Common myeloid progenitor, CD34-positive (primary cell): ENCODE measurements at regions not wholly inside any gene's neighbourhood (a gene's known extent, or its start where the extent isn't known, plus 50 kb on each side); places are given as distances from the start of the nearest gene placed in this dataset.

Source experiments
- CTCF ChIA-PET: fragments of 350-600 bp; sonication (Branson Sonifier 250); formaldehyde crosslinking; loops from one replicate; lab custom pipeline; 2021; ENCODE audit warnings: antibody characterized with exemption; lab: Charles Lee
- POLR2A ChIA-PET: fragments of 350-600 bp; sonication (Branson Sonifier 250); formaldehyde crosslinking; loops from one replicate; lab custom pipeline; 2021; ENCODE audit warnings: antibody characterized with exemption; lab: Charles Lee
- DNase-seq, 3 donors: peaks; one replicate each; pipeline versions ENCODE4 v3.0.0 to v3.0.0-alpha.2; 2013
- H3K27ac ChIP-seq, 2 experiments: 1 replicate in 1 of 2; 2 replicates in 1 of 2; pipeline ENCODE4 v1.7.0; 2013; ENCODE audit warnings: inconsistent platforms in 2 of 2, low read length in 2 of 2, mild to moderate bottlenecking in 2 of 2, low read depth in 1 of 2, moderate library complexity in 1 of 2; ENCODE audit not compliant: severe bottlenecking in 2 of 2, insufficient read depth in 1 of 2, poor library complexity in 1 of 2
- H3K27me3 ChIP-seq, 5 experiments: replicated peaks in 2 of 5; 1 replicate in 3 of 5; 2 replicates in 2 of 5; pipeline versions ENCODE4 v1.6.1 to v1.7.0; 2013; ENCODE audit warnings: low read length in 4 of 5, mild to moderate bottlenecking in 2 of 5, moderate library complexity in 2 of 5, inconsistent platforms in 1 of 5; ENCODE audit not compliant: insufficient read depth in 5 of 5, control insufficient read depth in 4 of 5
- H3K36me3 ChIP-seq, 4 experiments: 1 replicate in 2 of 4; 2 replicates in 2 of 4; pipeline versions ENCODE4 v1.6.1 to v1.7.0; 2013; ENCODE audit warnings: low read length in 3 of 4, control low read depth in 1 of 4, mild to moderate bottlenecking in 1 of 4; ENCODE audit not compliant: control insufficient read depth in 4 of 4, insufficient read depth in 4 of 4
- H3K4me1 ChIP-seq, 4 experiments: 1 replicate in 3 of 4; 2 replicates in 1 of 4; pipeline versions ENCODE4 v1.6.1 to v1.7.1; 2013; ENCODE audit warnings: low read length in 3 of 4, mild to moderate bottlenecking in 3 of 4, control low read depth in 1 of 4, inconsistent platforms in 1 of 4, moderate library complexity in 1 of 4; ENCODE audit not compliant: control insufficient read depth in 4 of 4, insufficient read depth in 4 of 4; ENCODE audit errors: control extremely low read depth in 1 of 4
- H3K4me3 ChIP-seq, 7 experiments: 1 replicate in 4 of 7; 2 replicates in 3 of 7; pipeline versions ENCODE4 v1.5.1 to v1.7.0; 2013; ENCODE audit warnings: mild to moderate bottlenecking in 7 of 7, low read length in 6 of 7, moderate library complexity in 6 of 7, inconsistent platforms in 2 of 7, low read depth in 2 of 7, control low read depth in 1 of 7; ENCODE audit not compliant: insufficient read depth in 4 of 7, control insufficient read depth in 1 of 7; ENCODE audit errors: extremely low read depth in 1 of 7
- H3K9me3 ChIP-seq, 5 experiments: 1 replicate in 4 of 5; 2 replicates in 1 of 5; pipeline versions ENCODE4 v1.6.1 to v1.7.1; 2013; ENCODE audit warnings: low read length in 4 of 5, mild to moderate bottlenecking in 2 of 5, inconsistent platforms in 1 of 5, low read depth in 1 of 5, moderate library complexity in 1 of 5; ENCODE audit not compliant: control insufficient read depth in 4 of 5, insufficient read depth in 2 of 5; ENCODE audit errors: control extremely low read depth in 1 of 5
- whole genome bisulfite sequencing: methylation state at CpG from one replicate; pipeline ENCODE4 v1.1.5; 2013; ENCODE audit not compliant: insufficient coverage; 5-methylcytosine and 5-hydroxymethylcytosine counted together

DNA sequence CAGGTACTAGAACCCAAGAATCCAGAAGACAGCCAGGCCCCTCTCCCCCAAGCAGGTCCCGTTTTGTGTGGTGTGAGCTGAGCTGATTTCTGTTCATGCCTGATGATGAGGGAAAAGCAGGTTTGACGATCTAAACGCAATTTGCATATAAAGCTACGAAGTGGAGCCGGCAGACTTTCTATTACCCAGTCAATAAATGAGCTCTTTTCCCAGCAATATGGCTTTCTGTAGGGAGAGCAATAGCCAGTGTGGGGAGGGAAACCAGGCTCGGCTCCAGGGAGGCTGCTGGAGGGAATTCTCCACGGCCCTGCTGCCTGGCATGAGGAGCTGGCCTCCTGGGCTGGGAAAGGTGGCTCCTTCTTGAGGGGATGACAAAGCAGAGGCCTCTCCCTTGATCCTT, 140.7 kb upstream of the AJAP1 start:
- Histone ChIP-seq H3K27me3 (peaks cover 0 to 31% (median 0%) of the 10 kb centered on the region in 5 experiments), H3K9me3 (no peaks in the 10 kb centered on the region), H3K27ac (no peak overlapping the region), H3K36me3 (no peaks in the 10 kb centered on the region), H3K4me3 (no peak overlapping the region), H3K4me1 (no peaks in the 10 kb centered on the region)
- WGBS: 79% methylated on average over 2 of the region's 7 CpGs
- ChIA-PET POLR2A (no interaction called here), CTCF (no interaction called here)
- no peak for DNase-seq

DNA sequence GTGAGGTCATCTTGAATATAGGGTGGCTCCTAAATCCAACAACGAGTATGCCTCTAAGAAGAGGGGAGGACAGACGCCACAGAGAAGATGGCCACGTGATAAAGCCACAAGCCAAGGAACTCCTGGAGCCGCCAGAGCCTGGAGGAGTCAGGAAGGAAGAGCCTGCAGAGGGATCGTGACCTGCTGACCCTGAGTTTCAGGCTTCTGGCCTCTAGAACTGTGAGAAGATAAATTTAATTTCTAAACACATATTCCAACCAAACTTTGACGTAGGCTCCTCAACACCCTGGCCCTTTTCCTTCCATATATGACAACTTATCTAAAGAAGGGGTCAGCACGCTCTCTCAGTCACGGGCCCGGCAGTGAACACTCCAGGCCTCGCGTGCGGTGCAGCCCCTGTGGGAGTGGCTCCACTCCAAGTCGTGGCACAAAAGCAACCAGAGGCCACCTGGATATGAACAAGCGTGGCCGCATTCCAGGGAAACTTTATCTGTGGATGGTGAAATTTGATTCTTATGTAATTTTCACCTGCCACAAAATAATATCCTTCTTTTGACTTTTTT, 138.6 kb upstream of the AJAP1 start:
- H3K4me1 ChIP-seq: no peaks in the 10 kb centered on the region
- DNase-seq: no peak
- no peaks in the 10 kb centered on the region for H3K9me3 ChIP-seq
- H3K27me3 ChIP-seq: peaks cover 0 to 14% (median 0%) of the 10 kb centered on the region in 5 experiments
- H3K4me3 ChIP-seq: no peak overlapping the region
- WGBS: 82% methylated on average over 9 of the region's 15 CpGs
- no peaks in the 10 kb centered on the region for H3K36me3 ChIP-seq
- ChIA-PET CTCF (no interaction called here), POLR2A (no interaction called here)
- H3K27ac ChIP-seq: no peak overlapping the region

- no peaks in the 10 kb centered on the region for H3K36me3 ChIP-seq
- DNase-seq: no peak
- 86% methylated on average over 6 of the region's 7 CpGs for WGBS
- H3K27me3 ChIP-seq: peaks cover 0 to 13% (median 0%) of the 10 kb centered on the region in 5 experiments
- no peak overlapping the region for H3K4me3 ChIP-seq
- no peak overlapping the region for H3K27ac ChIP-seq
- POLR2A ChIA-PET: no interaction called here
- H3K9me3 ChIP-seq: no peaks in the 10 kb centered on the region
- no peaks in the 10 kb centered on the region for H3K4me1 ChIP-seq
- CTCF ChIA-PET: no interaction called here
Observed at GRCh38 chr1:4516596-4516995, 137.8 kb upstream of the AJAP1 start.

DNA sequence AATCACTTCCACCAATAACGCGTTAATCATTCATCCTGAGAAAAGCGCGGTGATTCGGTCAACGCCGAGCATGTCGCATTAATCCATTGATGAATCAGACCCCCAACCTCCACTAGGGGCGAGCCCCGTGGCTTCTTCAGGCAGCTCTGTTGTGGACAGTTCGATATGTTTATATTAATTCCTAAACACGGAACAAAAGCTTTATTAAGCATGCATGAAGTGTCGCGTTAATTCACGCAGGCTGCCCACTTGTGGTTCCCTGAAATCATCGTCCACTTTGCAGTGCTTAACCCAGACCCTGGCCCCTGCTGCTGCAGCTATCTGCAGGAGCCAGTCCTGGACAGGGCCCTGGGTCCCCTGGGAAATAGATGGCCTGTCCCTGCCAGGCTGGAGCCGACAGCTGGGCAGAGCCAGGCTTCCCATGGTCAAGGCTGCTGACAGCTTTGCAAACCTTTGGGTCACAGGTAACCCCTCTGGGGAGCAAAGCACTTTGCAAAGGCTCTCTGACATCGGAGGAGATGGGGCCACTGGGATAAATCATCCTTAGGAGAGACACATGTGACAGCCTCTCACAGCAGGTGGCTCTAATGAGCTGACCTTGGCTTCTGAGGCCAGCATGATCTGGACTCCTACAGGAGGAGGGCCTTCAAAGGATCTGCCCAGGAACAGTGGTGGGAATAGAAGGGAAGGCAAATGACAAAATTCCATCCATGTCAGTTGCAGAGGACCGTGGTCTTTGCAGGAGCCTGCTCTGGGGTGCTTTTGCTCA, 137.0 kb upstream of the AJAP1 start:
- Histone ChIP-seq H3K27ac (no peak overlapping the region), H3K27me3 (peaks cover 0 to 6% (median 0%) of the 10 kb centered on the region in 5 experiments), H3K4me1 (no peaks in the 10 kb centered on the region), H3K36me3 (no peaks in the 10 kb centered on the region), H3K4me3 (no peak overlapping the region), H3K9me3 (no peaks in the 10 kb centered on the region)
- 89% methylated on average over 18 of the region's 19 CpGs for WGBS
- no peak for DNase-seq
- ChIA-PET CTCF (no interaction called here), POLR2A (no interaction called here)

DNA sequence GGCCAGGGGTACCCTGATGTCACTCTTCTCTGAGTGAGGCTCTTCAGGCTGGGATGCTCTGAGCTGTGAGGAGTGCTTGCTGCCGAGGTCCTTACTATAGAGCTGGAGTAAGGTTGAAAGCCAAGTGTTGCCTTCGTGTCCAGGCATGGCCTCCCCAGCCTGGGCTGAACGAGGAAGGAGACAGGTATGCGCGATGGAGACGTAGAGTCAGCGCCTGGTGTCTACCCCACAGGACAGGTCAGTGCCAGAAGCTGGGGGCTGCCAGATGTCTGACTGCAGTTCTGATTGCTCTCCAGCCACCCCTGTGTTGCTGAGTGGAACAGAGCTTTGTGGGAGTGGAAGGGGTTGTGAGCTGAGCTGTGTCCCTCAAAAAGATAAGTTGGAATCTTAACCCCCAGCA, 135.8 kb upstream of the AJAP1 start:
- WGBS: 93% methylated on average over 7 of the region's 7 CpGs
- Histone ChIP-seq H3K27ac (no peak overlapping the region), H3K4me1 (no peaks in the 10 kb centered on the region), H3K36me3 (no peaks in the 10 kb centered on the region), H3K27me3 (peaks cover 0 to 10% (median 0%) of the 10 kb centered on the region in 5 experiments), H3K4me3 (no peak overlapping the region), H3K9me3 (no peaks in the 10 kb centered on the region)
- CTCF ChIA-PET: no interaction called here
- POLR2A ChIA-PET: no interaction called here
- no peak for DNase-seq

DNA sequence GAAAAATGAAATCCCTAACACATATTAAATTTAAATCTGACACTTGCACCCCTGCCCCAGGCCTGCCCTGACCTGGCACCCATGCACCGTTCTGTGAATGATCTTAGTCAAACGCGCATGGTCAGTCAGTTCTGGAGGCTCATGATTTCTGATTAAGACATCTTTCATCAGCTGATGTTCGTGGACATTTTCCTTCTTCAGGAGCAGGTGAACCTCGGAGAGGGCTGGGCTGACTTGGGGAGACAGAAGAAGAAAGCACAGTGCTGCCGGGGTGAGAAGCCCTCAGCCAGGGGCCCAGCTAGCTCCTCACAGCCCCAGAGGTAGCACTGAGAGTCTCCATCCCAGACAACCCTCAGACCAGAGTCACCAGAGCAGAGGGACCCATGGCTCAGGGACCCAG, 134.5 kb upstream of the AJAP1 start:
- POLR2A ChIA-PET: no interaction called here
- no peak for DNase-seq
- WGBS: 100% methylated on average over 6 of the region's 6 CpGs
- Histone ChIP-seq H3K36me3 (no peaks in the 10 kb centered on the region), H3K9me3 (no peaks in the 10 kb centered on the region), H3K4me1 (no peaks in the 10 kb centered on the region), H3K27ac (no peak overlapping the region), H3K27me3 (peaks cover 0 to 15% (median 0%) of the 10 kb centered on the region in 5 experiments), H3K4me3 (no peak overlapping the region)
- CTCF ChIA-PET: no interaction called here

- CTCF ChIA-PET: no interaction called here
Observed at GRCh38 chr1:4523551-4523950, 130.9 kb upstream of the AJAP1 start.

More at GRCh38 chr1:4523551-4523950, 130.9 kb upstream of the AJAP1 start:
- Histone ChIP-seq H3K27me3 (peaks cover 0 to 23% (median 0%) of the 10 kb centered on the region in 5 experiments), H3K9me3 (no peaks in the 10 kb centered on the region), H3K4me1 (no peaks in the 10 kb centered on the region), H3K36me3 (no peaks in the 10 kb centered on the region), H3K4me3 (no peak overlapping the region), H3K27ac (no peak overlapping the region)
- POLR2A ChIA-PET: no interaction called here
- WGBS: 100% methylated on average over 2 of the region's 4 CpGs
- no peak for DNase-seq
